Loucy (cell line): ENCODE measurements at regions not wholly inside any gene's neighbourhood (a gene's known extent, or its start where the extent isn't known, plus 50 kb on each side); places are given as distances from the start of the nearest gene placed in this dataset.
"Not testable (repeated sequence)": the region's sequence is repeated elsewhere in the genome, so short reads cannot be mapped to it uniquely, and the experiment has no call there.

Experiments
- H2AFZ ChIP-seq: fragments of 200-600 bp; sonication (generic); 2 replicates; pipeline ENCODE4 v1.6.0; 2016; ENCODE audit warnings: antibody characterized with exemption, mild to moderate bottlenecking, low read length, moderate library complexity
- H3F3A ChIP-seq: fragments of 200-600 bp; 2 replicates; pipeline ENCODE4 v1.6.0; 2016; ENCODE audit warnings: antibody characterized with exemption, low read depth, mild to moderate bottlenecking
- H3K27me3 ChIP-seq: fragments of 200-600 bp; sonication (generic); 2 replicates; pipeline ENCODE4 v1.6.1; 2014; ENCODE audit warnings: low read length, mild to moderate bottlenecking; ENCODE audit not compliant: insufficient read depth, poor library complexity, severe bottlenecking
- H3K36me3 ChIP-seq: fragments of 200-600 bp; sonication (generic); 2 replicates; pipeline ENCODE4 v1.6.1; 2016; ENCODE audit warnings: low read length; ENCODE audit not compliant: insufficient read depth
- H3K4me1 ChIP-seq: fragments of 200-600 bp; sonication (generic); 2 replicates; pipeline ENCODE4 v1.5.1; 2014; ENCODE audit warnings: low read length, mild to moderate bottlenecking; ENCODE audit not compliant: insufficient read depth, poor library complexity, severe bottlenecking
- H3K4me2 ChIP-seq: fragments of 200-600 bp; sonication (generic); 2 replicates; pipeline ENCODE4 v1.6.0; 2014; ENCODE audit warnings: antibody characterized with exemption, low read length, low read depth, mild to moderate bottlenecking; ENCODE audit not compliant: poor library complexity, severe bottlenecking
- H3K4me3 ChIP-seq: fragments of 200-600 bp; sonication (generic); 2 replicates; pipeline ENCODE4 v1.5.1; 2014; ENCODE audit warnings: low read length, mild to moderate bottlenecking, mixed read lengths; ENCODE audit not compliant: poor library complexity, severe bottlenecking
- H3K79me2 ChIP-seq: fragments of 200-600 bp; sonication (generic); 2 replicates; pipeline ENCODE4 v1.6.1; 2014; ENCODE audit warnings: low read length; ENCODE audit not compliant: insufficient read depth
- H3K9ac ChIP-seq: fragments of 200-600 bp; sonication (generic); 2 replicates; pipeline ENCODE4 v1.6.0; 2014; ENCODE audit warnings: mild to moderate bottlenecking, low read depth, low read length, moderate library complexity; ENCODE audit not compliant: poor library complexity, severe bottlenecking
- H3K9me2 ChIP-seq: fragments of 200-600 bp; sonication (generic); replicated peaks from 2 replicates; pipeline ENCODE4 v1.6.1; 2016; ENCODE audit warnings: low read depth, low read length, mixed read lengths
- H3K9me3 ChIP-seq: fragments of 200-600 bp; sonication (generic); 2 replicates; pipeline ENCODE4 v1.6.1; 2014; ENCODE audit warnings: mild to moderate bottlenecking, antibody characterized with exemption, low read length, low read depth; ENCODE audit not compliant: insufficient read depth
- H4K20me1 ChIP-seq: fragments of 200-600 bp; sonication (generic); 2 replicates; pipeline ENCODE4 v1.6.0; 2014; ENCODE audit warnings: antibody characterized with exemption, low read length, mild to moderate bottlenecking; ENCODE audit not compliant: insufficient read depth, poor library complexity, severe bottlenecking
- CTCF ChIP-seq: fragments of 200-600 bp; sonication (generic); conservative IDR thresholded peaks from 2 replicates; pipeline ENCODE4 v1.5.1; 2014; ENCODE audit warnings: mild to moderate bottlenecking, antibody characterized with exemption, low read length
- EZH2phosphoT487 ChIP-seq: fragments of 200-600 bp; IDR thresholded peaks from 2 replicates; pipeline ENCODE4 v1.6.1; 2018; ENCODE audit warnings: antibody characterized with exemption, mild to moderate bottlenecking, moderate library complexity, borderline replicate concordance

- TF ChIP-seq CTCF (no peak), EZH2phosphoT487 (no peak)
- H2AFZ ChIP-seq = peak overlapping the region; percentile 82
- H3K79me2 ChIP-seq = peaks cover 44% of the 10 kb centered on the region
- H3K4me3 ChIP-seq = peak overlapping the region; percentile 99
- peak overlapping the region; percentile 88 for H3K9ac ChIP-seq
- H3K9me2 ChIP-seq = no peaks in the 10 kb centered on the region
- no peaks in the 10 kb centered on the region for H3F3A ChIP-seq
- peak overlapping the region; percentile 87 for H3K4me2 ChIP-seq
- H3K4me1 ChIP-seq = peaks cover 9% of the 10 kb centered on the region
- H4K20me1 ChIP-seq = peaks cover 6% of the 10 kb centered on the region
- peaks cover 5% of the 10 kb centered on the region for H3K27me3 ChIP-seq
- H3K36me3 ChIP-seq = no peaks in the 10 kb centered on the region
- no peaks in the 10 kb centered on the region for H3K9me3 ChIP-seq
Measured at GRCh38 chrX:73943693-73944562, 91.4 kb upstream of the XIST start.

- Histone ChIP-seq H3K4me2 (peak overlapping the region; percentile 24), H3K79me2 (peaks cover 18% of the 10 kb centered on the region), H3K9me2 (no peaks in the 10 kb centered on the region), H3K9me3 (no peaks in the 10 kb centered on the region), H3K9ac (no peak overlapping the region), H2AFZ (0 out of 2 replicates have a peak overlapping the region, but pooled peaks have one; percentile 27), H3K27me3 (peaks cover 5% of the 10 kb centered on the region), H3K4me3 (no peak overlapping the region), H4K20me1 (no peaks in the 10 kb centered on the region), H3K36me3 (no peaks in the 10 kb centered on the region), H3F3A (no peaks in the 10 kb centered on the region), H3K4me1 (peaks cover 5% of the 10 kb centered on the region)
- TF ChIP-seq EZH2phosphoT487 (no peak), CTCF (no peak)
Measured at GRCh38 chrX:73940893-73941470, 88.5 kb upstream of the XIST start.

GRCh38 chrX:73937843-73938242, 85.3 kb upstream of the XIST start:
- not testable (repeated sequence) for H3K27me3 ChIP-seq, H3K4me1 ChIP-seq, H2AFZ ChIP-seq, H3K9me2 ChIP-seq, H3K36me3 ChIP-seq, H4K20me1 ChIP-seq, H3K9me3 ChIP-seq, H3K4me2 ChIP-seq, H3K79me2 ChIP-seq, H3K9ac ChIP-seq, H3K4me3 ChIP-seq, H3F3A ChIP-seq

GRCh38 chrX:73932522-73932921, 80.0 kb upstream of the XIST start:
- H4K20me1 ChIP-seq = no peaks in the 10 kb centered on the region
- no peaks in the 10 kb centered on the region for H3K9me3 ChIP-seq
- H3K4me2 ChIP-seq = no peak overlapping the region
- H3K79me2 ChIP-seq = no peaks in the 10 kb centered on the region
- no peak overlapping the region for H3K4me3 ChIP-seq
- no peaks in the 10 kb centered on the region for H3F3A ChIP-seq
- TF ChIP-seq CTCF (no peak), EZH2phosphoT487 (no peak)
- H3K4me1 ChIP-seq = no peaks in the 10 kb centered on the region
- H2AFZ ChIP-seq = no peak overlapping the region
- H3K9me2 ChIP-seq = no peaks in the 10 kb centered on the region
- no peaks in the 10 kb centered on the region for H3K36me3 ChIP-seq
- H3K9ac ChIP-seq = no peak overlapping the region
- no peaks in the 10 kb centered on the region for H3K27me3 ChIP-seq
